ENCODE measurements at regions not wholly inside any gene's neighbourhood (a gene's known extent, or its start where the extent isn't known, plus 50 kb on each side); places are given as distances from the start of the nearest gene placed in this dataset.

DNA sequence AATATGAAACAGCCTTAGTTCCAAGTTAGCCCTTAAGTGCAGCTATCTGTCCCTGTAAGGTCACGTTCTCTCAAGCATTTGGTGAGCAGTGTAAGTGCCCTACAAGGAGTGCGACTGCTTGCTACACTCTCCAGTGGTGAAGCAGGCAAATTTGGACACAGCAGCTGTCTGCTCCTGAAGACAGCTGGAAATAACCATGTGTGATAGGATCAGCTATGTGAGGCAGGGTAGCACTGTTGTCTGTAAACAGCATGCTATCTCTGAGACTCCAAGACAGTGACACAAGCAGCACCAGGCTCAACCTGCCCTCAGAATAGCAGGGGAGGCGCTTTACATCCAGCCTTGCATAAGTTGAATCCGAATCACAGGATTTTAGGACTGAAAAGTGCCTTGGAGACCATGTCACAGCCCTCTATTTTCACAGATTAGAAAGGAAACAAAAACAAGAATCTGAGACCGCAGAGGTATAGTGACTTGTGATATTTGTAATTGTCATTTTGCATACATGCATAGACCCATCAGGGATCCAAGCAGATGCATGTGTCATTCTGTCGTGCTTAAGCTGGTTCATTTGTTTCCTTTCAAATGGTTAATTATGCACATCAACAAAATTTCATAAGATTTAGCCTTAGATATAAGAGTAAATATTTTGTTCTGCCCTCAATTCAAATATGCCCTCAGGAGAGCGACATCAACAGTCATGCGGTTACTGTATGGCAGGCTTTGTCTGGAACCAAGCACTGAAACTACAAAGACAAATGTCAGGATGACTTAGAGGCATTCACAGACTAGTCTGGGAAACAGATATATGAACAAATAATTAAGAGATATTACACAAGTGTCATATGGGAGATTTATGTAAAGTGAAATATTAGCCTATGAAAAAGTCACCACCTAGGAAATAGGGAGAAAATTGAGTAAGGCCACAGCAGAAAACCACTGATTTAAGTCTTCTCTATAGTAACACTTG, 134.9 kb upstream of the NRIP1 start:
- no peaks in the 10 kb centered on the region for H3K36me3 ChIP-seq
- H3K27ac ChIP-seq = peak overlapping the region in 2 of 4 donors; percentile 13 to 41
- no peaks in the 10 kb centered on the region for H3K9me3 ChIP-seq
- H3K4me1 ChIP-seq = peaks cover 0 to 25% (median 3%) of the 10 kb centered on the region in 4 donors
- intact Hi-C loops (cut with DNase I) = no loop called here
- H3K4me3 ChIP-seq = no peak overlapping the region
- WGBS, 2 donors = 79 to 92% methylated on average over 8 of the region's 8 CpGs
- DNase-seq = no peak
- TF ChIP-seq CTCF (IDR thresholded peaks at IDR 0.05) (no peak), POLR2AphosphoS5 (IDR thresholded peaks at IDR 0.05) (no peak), POLR2A (IDR thresholded peaks at IDR 0.05) (no peak), EP300 (IDR thresholded peaks at IDR 0.05) (no peak)
- H3K27me3 ChIP-seq = no peaks in the 10 kb centered on the region

GRCh38 chr21:15203740-15204139, 138.9 kb upstream of the NRIP1 start:
- Histone ChIP-seq H3K36me3 (no peaks in the 10 kb centered on the region), H3K27me3 (no peaks in the 10 kb centered on the region), H3K4me3 (no peak overlapping the region), H3K27ac (no peak overlapping the region), H3K4me1 (peaks cover 0 to 19% (median under 1%) of the 10 kb centered on the region in 4 donors), H3K9me3 (no peaks in the 10 kb centered on the region)
- no peak for DNase-seq
- intact Hi-C loops (cut with DNase I) = no loop called here
- no peak for TF ChIP-seq EP300 (IDR thresholded peaks at IDR 0.05)
- no peak for TF ChIP-seq POLR2AphosphoS5 (IDR thresholded peaks at IDR 0.05)
- TF ChIP-seq CTCF (IDR thresholded peaks at IDR 0.05) = no peak
- no peak for TF ChIP-seq POLR2A (IDR thresholded peaks at IDR 0.05)
- WGBS, 2 donors = 59 to 79% methylated on average over 3 of the region's 3 CpGs

DNA sequence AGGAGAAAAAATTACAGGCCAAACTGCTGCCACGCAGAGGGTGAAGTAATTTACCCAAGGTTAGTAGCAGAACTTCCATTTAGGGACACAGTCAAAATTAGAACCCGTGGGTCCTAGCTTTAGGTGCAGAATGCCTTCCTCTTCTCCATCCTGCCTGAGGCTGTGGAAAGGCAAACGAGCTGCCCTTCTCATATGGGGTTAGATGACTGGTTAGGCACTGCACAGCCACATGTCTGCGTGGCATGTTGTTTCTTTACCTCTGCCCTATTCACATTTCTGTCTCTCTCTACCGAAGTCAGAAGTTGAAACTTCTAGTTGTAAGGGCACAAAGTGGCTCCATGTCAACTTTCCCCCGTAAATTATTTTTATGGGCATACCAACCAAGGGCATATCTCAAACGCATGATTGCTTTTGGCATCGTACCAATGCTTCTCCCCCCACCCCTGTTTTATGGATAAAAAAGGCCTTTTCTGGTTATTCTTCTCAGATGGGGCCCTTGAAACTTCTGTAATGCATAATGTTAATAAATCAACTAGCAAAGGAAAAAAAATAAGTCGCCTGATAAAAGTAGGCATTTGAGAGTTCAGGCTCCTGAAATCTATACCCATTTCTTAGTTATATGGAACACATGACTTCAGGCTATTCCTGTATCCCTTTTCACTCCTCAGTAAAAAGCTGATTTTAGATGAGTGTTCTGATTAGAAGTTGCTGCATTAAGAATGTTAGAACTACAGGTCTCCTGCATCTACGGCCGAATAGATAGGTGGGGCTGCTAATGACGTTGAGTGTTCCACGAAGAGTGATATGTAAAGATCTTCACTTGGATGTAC, 139.6 kb upstream of the NRIP1 start:
- no peaks in the 10 kb centered on the region for H3K36me3 ChIP-seq
- TF ChIP-seq EP300 (IDR thresholded peaks at IDR 0.05) = no peak
- TF ChIP-seq POLR2AphosphoS5 (IDR thresholded peaks at IDR 0.05) = no peak
- no peak for TF ChIP-seq POLR2A (IDR thresholded peaks at IDR 0.05)
- no peak for TF ChIP-seq CTCF (IDR thresholded peaks at IDR 0.05)
- WGBS, 2 donors = 53 to 67% methylated on average over 13 of the region's 13 CpGs
- H3K4me3 ChIP-seq = no peak overlapping the region
- no peaks in the 10 kb centered on the region for H3K27me3 ChIP-seq
- no peak overlapping the region for H3K27ac ChIP-seq
- intact Hi-C loops (cut with DNase I) = no loop called here
- no peak for DNase-seq
- H3K9me3 ChIP-seq = no peaks in the 10 kb centered on the region
- H3K4me1 ChIP-seq = peaks cover 0 to 13% (median 0%) of the 10 kb centered on the region in 4 donors

- intact Hi-C loops (cut with DNase I) = no loop called here
- Histone ChIP-seq H3K27me3 (no peaks in the 10 kb centered on the region), H3K9me3 (no peaks in the 10 kb centered on the region), H3K36me3 (no peaks in the 10 kb centered on the region), H3K27ac (no peak overlapping the region), H3K4me1 (peaks cover 0 to 8% (median 0%) of the 10 kb centered on the region in 4 donors), H3K4me3 (no peak overlapping the region)
- TF ChIP-seq EP300 (IDR thresholded peaks at IDR 0.05) (no peak), POLR2A (IDR thresholded peaks at IDR 0.05) (no peak), CTCF (IDR thresholded peaks at IDR 0.05) (no peak), POLR2AphosphoS5 (IDR thresholded peaks at IDR 0.05) (no peak)
- no peak for DNase-seq
- 96 to 98% methylated on average over 4 of the region's 4 CpGs for WGBS, 2 donors
Measured at GRCh38 chr21:15204970-15205286, 140.1 kb upstream of the NRIP1 start.
